DOHH2 (cell line): ENCODE measurements at regions not wholly inside any gene's neighbourhood (a gene's known extent, or its start where the extent isn't known, plus 50 kb on each side); places are given as distances from the start of the nearest gene placed in this dataset.

ENCODE experiments used
- H3F3A ChIP-seq: fragments of 200-600 bp; sonication (generic), shearing (Covaris generic); 2 replicates; pipeline ENCODE4 v1.6.0; 2016; ENCODE audit warnings: antibody characterized with exemption, mild to moderate bottlenecking; ENCODE audit not compliant: control insufficient read depth, insufficient read depth
- H3K27ac ChIP-seq: fragments of 200-600 bp; sonication (generic); 2 replicates; pipeline ENCODE4 v1.5.1; 2014; ENCODE audit warnings: low read depth, mild to moderate bottlenecking, low read length, moderate library complexity
- H3K27me3 ChIP-seq: fragments of 200-600 bp; sonication (generic); 2 replicates; pipeline ENCODE4 v1.6.1; 2014; ENCODE audit warnings: mild to moderate bottlenecking, low read length, mixed read lengths; ENCODE audit not compliant: control insufficient read depth
- H3K36me3 ChIP-seq: fragments of 200-600 bp; sonication (generic); 2 replicates; pipeline ENCODE4 v1.6.1; 2014; ENCODE audit warnings: mild to moderate bottlenecking, low read length, moderate library complexity, mixed read lengths; ENCODE audit not compliant: control insufficient read depth
- H3K4me1 ChIP-seq: fragments of 200-600 bp; sonication (generic); 2 replicates; pipeline ENCODE4 v1.6.1; 2014; ENCODE audit warnings: mild to moderate bottlenecking, low read length, mixed read lengths; ENCODE audit not compliant: control insufficient read depth
- H3K4me2 ChIP-seq: fragments of 200-600 bp; sonication (generic); 2 replicates; pipeline ENCODE4 v1.6.0; 2014; ENCODE audit warnings: mild to moderate bottlenecking, low read length, moderate library complexity
- H3K4me3 ChIP-seq: fragments of 200-600 bp; sonication (generic); 2 replicates; pipeline ENCODE4 v1.5.1; 2014; ENCODE audit warnings: mild to moderate bottlenecking, low read length, mixed read lengths
- H3K79me2 ChIP-seq: fragments of 200-600 bp; sonication (generic); 2 replicates; pipeline ENCODE4 v1.6.1; 2014; ENCODE audit warnings: mild to moderate bottlenecking, low read length, mixed read lengths; ENCODE audit not compliant: control insufficient read depth
- H3K9me2 ChIP-seq: fragments of 200-600 bp; sonication (generic); replicated peaks from 2 replicates; pipeline ENCODE4 v1.6.1; 2014; ENCODE audit warnings: mild to moderate bottlenecking, low read length, mixed read lengths; ENCODE audit not compliant: control insufficient read depth
- H3K9me3 ChIP-seq: fragments of 200-600 bp; sonication (generic); 2 replicates; pipeline ENCODE4 v1.6.1; 2014; ENCODE audit warnings: antibody characterized with exemption, low read length, mixed read lengths; ENCODE audit not compliant: control insufficient read depth, insufficient read depth
- H4K20me1 ChIP-seq: fragments of 200-600 bp; sonication (generic); 2 replicates; pipeline ENCODE4 v1.6.0; 2014; ENCODE audit warnings: low read depth, mild to moderate bottlenecking, antibody characterized with exemption, low read length, moderate library complexity; ENCODE audit not compliant: control insufficient read depth, insufficient read depth
- EZH2phosphoT487 ChIP-seq: fragments of 200-600 bp; sonication (generic); IDR thresholded peaks from 2 replicates; pipeline ENCODE4 v1.6.1; 2017; ENCODE audit warnings: borderline replicate concordance, mild to moderate bottlenecking, antibody characterized with exemption, low read length, moderate library complexity, mixed read lengths
- TF ChIP-seq, protein P1 (sequence below): fragments of 200-600 bp; sonication (generic); IDR thresholded peaks from one replicate; pipeline ENCODE4 v1.5.1; 2014; ENCODE audit warnings: antibody characterized with exemption, mild to moderate bottlenecking, low read depth, low read length; ENCODE audit not compliant: poor library complexity, severe bottlenecking

DNA sequence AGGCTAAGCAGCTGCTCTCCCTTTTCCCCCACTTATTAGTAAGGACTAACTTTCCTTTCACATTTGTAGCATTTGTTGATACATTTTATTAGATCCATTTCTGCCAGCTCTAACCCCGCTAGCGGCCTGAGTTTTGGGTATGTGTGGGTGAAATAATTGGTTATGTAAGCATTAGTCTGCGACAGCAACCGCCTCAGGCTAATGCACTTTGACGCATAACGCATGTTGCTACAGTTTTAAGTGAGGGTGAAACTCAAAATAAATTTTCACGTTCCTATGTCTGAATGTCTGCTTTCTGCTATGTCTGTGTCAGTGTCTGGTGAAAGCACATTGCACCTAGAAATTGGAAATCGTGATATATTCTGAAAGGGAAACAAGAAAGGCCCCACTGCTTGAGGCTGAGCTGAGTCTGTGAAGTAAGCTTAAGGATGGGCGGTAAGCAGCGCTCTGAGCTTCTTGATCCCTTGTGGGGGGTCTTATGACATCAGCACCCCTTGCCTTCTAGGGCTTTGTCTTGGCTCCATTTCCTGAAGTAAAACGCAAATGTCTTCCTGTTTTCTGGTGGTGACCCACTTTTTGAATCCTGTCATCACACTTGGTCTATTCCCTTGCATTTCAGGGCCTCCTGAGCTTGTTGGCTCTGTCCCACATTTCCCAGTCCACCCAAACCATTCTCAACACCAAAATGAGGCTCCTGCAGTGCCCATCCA is 648.3 kb upstream of the ARGLU1 start:
- no peaks in the 10 kb centered on the region for H3K9me3 ChIP-seq

DNA sequence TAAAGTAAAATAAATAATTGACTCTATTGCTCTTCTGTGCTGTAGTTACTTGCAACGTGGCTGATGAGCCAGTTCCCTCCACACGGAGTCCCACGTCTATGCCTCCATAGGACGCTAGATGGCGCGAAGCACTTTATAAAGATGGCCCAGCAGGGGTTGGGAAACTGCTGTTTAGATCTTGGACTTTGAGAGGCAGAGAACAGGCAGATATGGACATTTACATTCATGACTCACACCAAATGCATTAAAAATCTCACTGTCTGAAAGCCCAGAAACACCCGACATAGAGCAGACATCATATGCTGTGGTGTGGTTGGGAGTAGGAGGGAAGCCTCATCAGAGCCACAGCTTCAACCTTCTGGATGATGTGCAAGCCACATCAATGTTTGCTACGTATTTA is 643.1 kb upstream of the ARGLU1 start:
- no peaks in the 10 kb centered on the region for H3K4me1 ChIP-seq
- H3F3A ChIP-seq: no peaks in the 10 kb centered on the region
- TF ChIP-seq, protein P1, sequence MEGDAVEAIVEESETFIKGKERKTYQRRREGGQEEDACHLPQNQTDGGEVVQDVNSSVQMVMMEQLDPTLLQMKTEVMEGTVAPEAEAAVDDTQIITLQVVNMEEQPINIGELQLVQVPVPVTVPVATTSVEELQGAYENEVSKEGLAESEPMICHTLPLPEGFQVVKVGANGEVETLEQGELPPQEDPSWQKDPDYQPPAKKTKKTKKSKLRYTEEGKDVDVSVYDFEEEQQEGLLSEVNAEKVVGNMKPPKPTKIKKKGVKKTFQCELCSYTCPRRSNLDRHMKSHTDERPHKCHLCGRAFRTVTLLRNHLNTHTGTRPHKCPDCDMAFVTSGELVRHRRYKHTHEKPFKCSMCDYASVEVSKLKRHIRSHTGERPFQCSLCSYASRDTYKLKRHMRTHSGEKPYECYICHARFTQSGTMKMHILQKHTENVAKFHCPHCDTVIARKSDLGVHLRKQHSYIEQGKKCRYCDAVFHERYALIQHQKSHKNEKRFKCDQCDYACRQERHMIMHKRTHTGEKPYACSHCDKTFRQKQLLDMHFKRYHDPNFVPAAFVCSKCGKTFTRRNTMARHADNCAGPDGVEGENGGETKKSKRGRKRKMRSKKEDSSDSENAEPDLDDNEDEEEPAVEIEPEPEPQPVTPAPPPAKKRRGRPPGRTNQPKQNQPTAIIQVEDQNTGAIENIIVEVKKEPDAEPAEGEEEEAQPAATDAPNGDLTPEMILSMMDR: peak; percentile 86
- no peak for TF ChIP-seq EZH2phosphoT487
- H3K79me2 ChIP-seq: no peaks in the 10 kb centered on the region
- H3K27ac ChIP-seq: no peak overlapping the region
- H3K4me3 ChIP-seq: no peak overlapping the region
- no peaks in the 10 kb centered on the region for H3K9me2 ChIP-seq
- no peak overlapping the region for H3K4me2 ChIP-seq
- no peaks in the 10 kb centered on the region for H3K9me3 ChIP-seq
- H3K27me3 ChIP-seq: no peaks in the 10 kb centered on the region
- H3K36me3 ChIP-seq: no peaks in the 10 kb centered on the region
- no peaks in the 10 kb centered on the region for H4K20me1 ChIP-seq

More for the DNA sequence above, 648.3 kb upstream of the ARGLU1 start:
- Histone ChIP-seq H3K79me2 (no peaks in the 10 kb centered on the region), H3K4me1 (no peaks in the 10 kb centered on the region), H3K27ac (no peak overlapping the region), H3K27me3 (no peaks in the 10 kb centered on the region), H3K9me2 (no peaks in the 10 kb centered on the region), H4K20me1 (no peaks in the 10 kb centered on the region), H3F3A (no peaks in the 10 kb centered on the region), H3K36me3 (no peaks in the 10 kb centered on the region), H3K4me2 (no peak overlapping the region), H3K4me3 (no peak overlapping the region)
- TF ChIP-seq EZH2phosphoT487: no peak
- TF ChIP-seq, protein P1: no peak

DNA sequence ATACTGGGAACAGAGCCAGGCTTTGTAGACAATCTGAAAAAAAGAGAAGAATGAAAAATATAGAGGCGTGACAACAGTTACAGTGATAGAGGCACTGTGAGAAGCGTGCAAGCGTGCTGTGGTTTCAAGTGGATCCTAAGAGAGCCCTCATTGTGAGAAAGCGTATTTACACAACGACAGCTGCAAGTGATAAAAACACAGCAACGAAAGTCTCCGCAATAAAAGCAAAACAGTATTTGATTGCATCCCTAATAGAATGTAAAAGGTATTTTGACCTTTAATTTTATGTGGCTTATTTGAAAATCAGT is 642.7 kb upstream of the ARGLU1 start:
- TF ChIP-seq, protein P1: no peak
- no peak for TF ChIP-seq EZH2phosphoT487
- H4K20me1 ChIP-seq: no peaks in the 10 kb centered on the region
- no peak overlapping the region for H3K4me3 ChIP-seq
- H3K4me1 ChIP-seq: no peaks in the 10 kb centered on the region
- H3K36me3 ChIP-seq: no peaks in the 10 kb centered on the region
- H3K4me2 ChIP-seq: no peak overlapping the region
- H3K27ac ChIP-seq: no peak overlapping the region
- no peaks in the 10 kb centered on the region for H3K27me3 ChIP-seq
- no peaks in the 10 kb centered on the region for H3K9me3 ChIP-seq
- no peaks in the 10 kb centered on the region for H3K79me2 ChIP-seq
- H3K9me2 ChIP-seq: no peaks in the 10 kb centered on the region
- H3F3A ChIP-seq: no peaks in the 10 kb centered on the region
